ENCODE measurements at regions not wholly inside any gene's neighbourhood (a gene's known extent, or its start where the extent isn't known, plus 50 kb on each side); places are given as distances from the start of the nearest gene placed in this dataset.

DNA sequence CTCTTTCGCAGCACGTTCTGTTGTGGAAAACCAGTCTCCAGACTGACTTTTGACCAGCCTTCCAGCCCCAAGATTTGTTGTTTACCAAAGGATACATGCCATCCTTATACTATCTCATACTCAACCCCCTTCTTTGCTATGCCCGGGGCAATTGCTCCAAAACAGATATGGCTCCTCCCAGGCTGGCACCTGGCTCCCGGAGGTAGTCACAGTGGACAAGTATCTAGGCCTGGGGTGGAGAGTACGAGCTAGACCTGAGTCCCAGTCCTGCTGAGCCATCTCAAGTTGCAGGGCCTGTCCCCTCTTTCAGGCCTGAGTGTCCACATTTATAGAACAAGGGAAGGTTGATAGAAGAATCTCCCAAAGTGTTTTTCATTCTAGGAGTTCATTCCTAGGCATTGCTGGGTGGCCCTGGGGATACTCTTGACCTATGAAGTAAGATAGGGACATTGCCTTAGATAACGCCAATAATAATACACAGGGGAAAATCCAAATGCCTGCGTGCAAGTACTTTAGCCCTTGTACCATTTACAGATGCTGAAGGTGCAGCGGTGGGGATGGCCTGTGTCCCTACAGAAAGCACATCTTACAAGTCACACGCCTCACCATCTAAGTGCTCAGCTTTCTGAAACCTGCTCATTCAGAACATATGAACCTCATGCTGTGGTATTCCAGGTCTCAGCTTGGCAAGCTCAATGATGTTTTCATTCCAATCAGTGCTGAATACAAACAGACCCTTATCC is 136.7 kb upstream of the MAMLD1 start:
- no peak for TF ChIP-seq CTCF (conservative IDR thresholded peaks at IDR 0.05)
- peaks cover 0 to 4% (median 3%) of the 10 kb centered on the region in 3 experiments; a peak in 4 of 7 replicates for H3K36me3 Mint-ChIP-seq (ENCODE audit: insufficient read depth in 1 of 3, low read depth in 3 of 3)

More for the DNA sequence above, 136.7 kb upstream of the MAMLD1 start:
- Histone ChIP-seq H3K9ac (ENCODE audit: extremely low read depth, insufficient read length, low read length) (no peak overlapping the region), H3T11ph (ENCODE audit: low read length) (no peak overlapping the region), H3K4ac (ENCODE audit: low read depth, low read length) (no peak overlapping the region), H3K4me2 (ENCODE audit: insufficient read depth, insufficient read length, low read length) (peak overlapping the region; percentile 11), H3K14ac (ENCODE audit: insufficient read depth, low read length) (no peak overlapping the region), H4K8ac (replicated peaks; ENCODE audit: insufficient read length, low read depth, low read length) (no peak overlapping the region), H3K79me1 (ENCODE audit: insufficient read depth, low read depth, low read length, poor library complexity, severe bottlenecking) (no peaks in the 10 kb centered on the region), H2BK20ac (ENCODE audit: low read depth, low read length, poor library complexity, severe bottlenecking) (no peak overlapping the region), H2BK120ac (ENCODE audit: low read depth, low read length, poor library complexity, severe bottlenecking) (no peak overlapping the region), H2BK12ac (ENCODE audit: insufficient read length, low read depth, low read length) (no peak overlapping the region), H2BK15ac (ENCODE audit: low read depth, low read length) (no peak overlapping the region), H4K20me1 (ENCODE audit: control insufficient read depth, insufficient read depth, insufficient read length) (no peaks in the 10 kb centered on the region), H3K9me3 (ENCODE audit: control insufficient read depth, low read depth, low read length) (no peaks in the 10 kb centered on the region), H3K18ac (ENCODE audit: insufficient read length, low read depth, low read length) (no peak overlapping the region), H2BK5ac (ENCODE audit: insufficient read length, low read length) (no peak overlapping the region), H3K27me3 (ENCODE audit: insufficient read depth, low read length) (peaks cover 5% of the 10 kb centered on the region; the same call in 1 of the 2 replicates), H3K27ac (ENCODE audit: insufficient read length, low read depth, low read length) (no peak overlapping the region), H2AFZ (ENCODE audit: low read length) (no peak overlapping the region), H3K56ac (ENCODE audit: insufficient read length, low read depth, low read length) (no peak overlapping the region), H3K79me2 (ENCODE audit: insufficient read depth, low read length) (no peaks in the 10 kb centered on the region), H4K91ac (ENCODE audit: insufficient read length, low read depth, low read length) (no peak overlapping the region), H3K4me1 (ENCODE audit: insufficient read depth, low read length) (no peaks in the 10 kb centered on the region), H2AK5ac (ENCODE audit: insufficient read length, low read length) (no peak overlapping the region), H3K23me2 (ENCODE audit: insufficient read length, low read depth, low read length, poor library complexity, severe bottlenecking) (no peaks in the 10 kb centered on the region), H4K5ac (ENCODE audit: insufficient read length, low read depth, low read length) (no peak overlapping the region), H3K23ac (ENCODE audit: insufficient read length, low read depth, low read length) (no peak overlapping the region)
- H3K4me3 Mint-ChIP-seq: peak overlapping the region in 1 of 2 experiments; percentile 8; a peak in 1 of 5 replicates
- H3K4me1 Mint-ChIP-seq: peaks cover 25 to 37% of the 10 kb centered on the region in 2 experiments
- H3K27ac Mint-ChIP-seq: no peak overlapping the region; a peak in 1 of 7 replicates
- WGBS (ENCODE audit: extremely low coverage, insufficient read length, low lambda C conversion rate): no CpG with 5 or more reads among the region's 9 CpGs
- H3K9me3 Mint-ChIP-seq: peaks cover 72 to 80% of the 10 kb centered on the region in 2 experiments
- peaks cover 76% of the 10 kb centered on the region for H3K27me3 Mint-ChIP-seq (ENCODE audit: low read depth)
- no peak for DNase-seq
